Mammary epithelial cell (primary cell): ENCODE measurements at regions not wholly inside any gene's neighbourhood (a gene's known extent, or its start where the extent isn't known, plus 50 kb on each side); places are given as distances from the start of the nearest gene placed in this dataset.

ENCODE experiments used
- CTCF ChIP-seq, 2 donors: IDR thresholded peaks in 1 of 2; conservative IDR thresholded peaks in 1 of 2; 2 replicates each; pipeline ENCODE4 v1.5.1; 2011 to 2012; ENCODE audit warnings: inconsistent platforms in 2 of 2, low read length in 2 of 2, mild to moderate bottlenecking in 2 of 2, control low read depth in 1 of 2, low read depth in 1 of 2; ENCODE audit not compliant: insufficient read depth in 1 of 2; ENCODE audit errors: extremely low read depth in 1 of 2
- EZH2 ChIP-seq: IDR thresholded peaks from 2 replicates; pipeline ENCODE4 v1.6.1; 2012; ENCODE audit warnings: low read length, inconsistent platforms, borderline replicate concordance

GRCh38 chr6:2309122-2309521 lies 63.7 kb upstream of the GMDS start:
- no peak for TF ChIP-seq CTCF (conservative IDR thresholded peaks at IDR 0.05 in 1 of 2, IDR thresholded peaks at IDR 0.05 in 1 of 2; ENCODE audit: extremely low read depth in 1 of 2, insufficient read depth in 1 of 2, low read depth in 1 of 2, low read length in 2 of 2)
- no peak for TF ChIP-seq EZH2
